ENCODE measurements at regions not wholly inside any gene's neighbourhood (a gene's known extent, or its start where the extent isn't known, plus 50 kb on each side); places are given as distances from the start of the nearest gene placed in this dataset.
"Not testable (repeated sequence)": the region's sequence is repeated elsewhere in the genome, so short reads cannot be mapped to it uniquely, and the experiment has no call there.

DNA sequence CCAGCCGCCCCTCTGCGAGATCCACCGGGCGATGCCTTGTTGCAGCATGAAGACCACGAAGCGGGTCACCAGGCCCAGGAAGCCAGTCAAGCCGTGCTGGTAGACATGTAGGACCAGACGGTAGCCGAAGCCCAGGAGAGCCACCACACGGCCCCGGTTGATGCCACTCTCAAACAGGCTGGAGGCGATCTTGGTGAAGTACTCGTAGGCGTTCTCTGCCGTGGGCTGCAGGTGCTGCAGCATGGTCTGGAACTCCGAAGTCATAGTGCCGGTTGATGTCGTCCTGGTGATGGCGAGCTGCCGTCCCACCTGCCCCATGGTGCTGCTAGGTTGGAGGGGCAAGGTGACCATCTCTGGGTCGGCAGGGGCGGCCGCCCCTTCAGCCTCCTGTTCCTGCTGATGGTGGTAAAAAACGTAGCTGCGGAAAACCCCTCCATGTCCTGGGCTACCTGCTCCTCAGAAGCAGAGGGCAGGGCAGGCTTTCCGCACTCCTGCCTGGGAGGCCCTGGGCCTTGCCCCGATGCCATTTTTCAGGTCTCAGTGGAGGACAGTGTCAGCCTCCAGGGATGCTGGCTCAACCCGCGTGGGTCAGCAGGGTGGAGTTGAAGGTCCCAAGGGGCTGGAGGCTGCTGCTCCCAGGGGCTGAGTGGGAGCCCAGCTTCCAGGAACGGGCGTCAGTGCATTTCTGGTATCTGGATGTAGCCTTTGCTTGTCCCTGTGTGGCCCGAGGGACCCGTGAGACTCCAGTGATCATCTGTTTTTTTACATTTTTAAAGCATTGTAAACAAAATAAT lies 98.7 kb downstream of the ADAMTS15 start:
- H3K4me3 Mint-ChIP-seq, result no peak overlapping the region
- no peak for ATAC-seq
- peaks cover 16% of the 10 kb centered on the region for H3K27me3 Mint-ChIP-seq
- H3K9me3 Mint-ChIP-seq, result no peaks in the 10 kb centered on the region
- H3K4me1 Mint-ChIP-seq, result no peaks in the 10 kb centered on the region
- H3K27ac Mint-ChIP-seq, result no peak overlapping the region
- no peak for DNase-seq

DNA sequence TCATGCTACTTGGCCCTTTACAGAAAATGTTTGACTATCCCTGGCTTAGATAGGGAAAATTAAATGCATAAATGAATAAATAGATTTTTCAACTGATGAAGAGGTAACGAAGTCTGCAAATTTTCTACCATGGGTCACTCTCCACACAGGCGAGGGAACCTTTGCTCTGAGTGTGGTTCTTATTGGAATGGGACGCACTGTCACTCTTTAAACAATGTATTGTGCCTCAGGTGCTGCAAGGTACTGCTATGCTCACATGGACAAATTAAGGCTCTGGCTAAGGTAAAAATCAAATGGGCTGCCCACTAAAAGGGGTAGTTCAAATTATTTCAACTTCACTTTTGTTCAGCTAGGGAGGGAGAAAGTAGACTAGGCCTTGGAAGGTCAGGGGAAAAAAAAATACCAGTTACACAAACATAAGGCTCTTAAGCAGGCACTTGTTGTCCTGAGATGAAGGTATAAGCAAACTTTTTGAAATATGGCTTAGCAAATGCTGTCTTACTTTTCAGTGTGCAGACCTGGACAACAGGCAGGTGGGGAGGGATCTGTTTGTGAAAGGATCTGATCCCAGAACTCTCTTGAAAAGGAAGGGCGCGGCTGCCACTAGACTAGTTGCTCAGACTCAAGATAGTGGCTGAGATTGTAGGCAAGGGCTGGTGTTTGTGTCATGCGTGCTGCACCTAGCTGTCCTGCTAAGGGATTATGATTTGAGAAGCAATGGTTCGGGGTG lies 99.5 kb downstream of the ADAMTS15 start:
- Mint-ChIP-seq H3K9me3 (no peaks in the 10 kb centered on the region), H3K27me3 (peaks cover 16% of the 10 kb centered on the region), H3K4me3 (no peak overlapping the region), H3K27ac (no peak overlapping the region), H3K4me1 (no peaks in the 10 kb centered on the region)
- DNase-seq (no peak), ATAC-seq (no peak)

DNA sequence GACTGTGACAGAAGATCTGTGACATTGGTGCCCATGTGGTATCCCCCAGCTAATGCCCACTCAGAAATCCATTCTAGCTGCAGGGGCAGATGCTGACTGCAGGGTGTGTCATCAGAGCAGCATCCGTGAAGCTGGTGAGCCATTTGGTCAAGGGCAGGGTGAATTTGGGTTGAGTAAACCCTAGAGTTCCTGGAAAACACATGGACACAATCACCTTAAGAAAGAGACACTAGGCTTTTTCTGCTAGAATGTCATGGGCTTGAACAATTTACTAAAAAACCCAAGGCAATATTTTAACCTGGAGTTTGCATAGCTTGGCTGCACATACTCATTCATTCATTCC lies 100.0 kb downstream of the ADAMTS15 start:
- H3K27ac Mint-ChIP-seq, result no peak overlapping the region
- ATAC-seq (no peak), DNase-seq (no peak)
- no peak overlapping the region for H3K4me3 Mint-ChIP-seq
- H3K27me3 Mint-ChIP-seq, result peaks cover 16% of the 10 kb centered on the region
- no peaks in the 10 kb centered on the region for H3K4me1 Mint-ChIP-seq
- no peaks in the 10 kb centered on the region for H3K9me3 Mint-ChIP-seq

DNA sequence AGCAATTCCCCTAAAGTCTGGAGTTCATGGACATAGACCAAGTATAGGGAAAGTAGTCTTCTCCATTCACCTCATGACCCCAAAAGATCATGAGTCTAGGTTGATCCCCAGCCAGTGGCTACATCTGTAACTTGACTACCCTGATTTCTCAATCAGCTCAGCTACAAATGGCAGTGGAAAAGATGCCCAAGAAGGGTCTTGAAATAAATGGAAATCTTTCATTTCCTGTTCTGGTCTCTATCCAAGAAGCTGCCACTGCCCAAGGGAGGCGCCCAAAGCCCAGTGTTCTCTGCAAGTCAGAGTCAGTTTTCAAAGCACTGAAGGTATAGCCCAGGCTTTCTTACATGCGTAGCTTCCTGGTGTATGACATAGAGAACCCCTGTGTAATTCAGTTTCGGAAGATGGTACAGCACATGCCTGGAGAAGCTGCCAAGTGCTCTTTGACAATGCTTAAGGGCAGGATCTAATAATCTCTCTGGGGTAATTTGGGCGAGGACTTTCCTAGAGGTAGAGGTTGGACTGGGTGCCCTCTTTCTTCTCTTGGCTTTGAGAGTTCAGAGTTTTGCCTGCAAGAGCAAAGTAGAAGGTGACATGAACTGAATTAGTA lies 101.1 kb downstream of the ADAMTS15 start:
- H3K9me3 Mint-ChIP-seq, result no peaks in the 10 kb centered on the region
- DNase-seq, result no peak
- H3K27ac Mint-ChIP-seq, result no peak overlapping the region
- no peak overlapping the region for H3K4me3 Mint-ChIP-seq
- ATAC-seq, result no peak
- H3K4me1 Mint-ChIP-seq, result no peaks in the 10 kb centered on the region
- peaks cover 16% of the 10 kb centered on the region for H3K27me3 Mint-ChIP-seq

DNA sequence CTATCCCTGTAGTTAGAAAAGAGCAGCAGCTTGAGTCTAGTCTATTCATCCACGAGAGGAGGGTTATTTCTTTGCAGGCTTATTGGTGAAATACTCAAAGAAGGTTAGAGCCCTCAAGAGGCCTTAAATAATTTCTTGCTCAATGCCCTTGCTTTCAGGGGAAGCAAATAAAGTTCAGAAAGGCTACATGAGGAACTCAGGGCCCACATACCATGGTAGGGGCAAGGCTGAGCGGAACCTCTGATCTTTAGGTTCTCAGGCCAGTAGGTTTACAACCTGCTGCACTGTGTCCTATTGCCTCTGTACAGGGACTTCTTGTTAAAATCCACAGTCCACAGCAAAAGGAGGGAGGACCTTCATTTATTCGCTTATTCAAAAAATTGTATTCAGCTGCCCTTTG lies 101.7 kb downstream of the ADAMTS15 start:
- DNase-seq (no peak), ATAC-seq (no peak)
- no peak overlapping the region for H3K27ac Mint-ChIP-seq
- H3K4me3 Mint-ChIP-seq, result no peak overlapping the region
- H3K4me1 Mint-ChIP-seq, result no peaks in the 10 kb centered on the region
- H3K9me3 Mint-ChIP-seq, result no peaks in the 10 kb centered on the region
- H3K27me3 Mint-ChIP-seq, result peaks cover 16% of the 10 kb centered on the region

DNA sequence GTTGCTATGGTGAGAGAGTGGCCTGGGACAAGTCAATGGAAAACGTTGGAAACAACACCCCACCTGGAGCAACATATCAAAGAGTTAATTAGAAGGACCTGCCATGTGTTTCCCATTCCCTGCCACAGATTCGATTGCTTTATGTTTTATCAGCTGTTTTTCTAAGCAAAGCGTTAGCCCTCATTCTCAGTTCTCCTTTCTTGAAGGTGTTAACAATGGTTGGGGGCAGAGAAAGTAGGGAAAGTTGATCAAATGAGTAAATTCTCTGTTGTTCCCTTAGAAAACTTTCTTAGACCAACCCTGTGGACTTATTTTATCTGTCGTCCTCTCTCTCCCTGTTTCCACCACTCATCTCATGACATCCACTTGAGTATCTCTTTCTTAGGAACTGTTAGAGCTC lies 102.5 kb downstream of the ADAMTS15 start:
- Mint-ChIP-seq H3K9me3 (no peaks in the 10 kb centered on the region), H3K4me3 (no peak overlapping the region), H3K4me1 (no peaks in the 10 kb centered on the region), H3K27ac (no peak overlapping the region), H3K27me3 (peaks cover 8% of the 10 kb centered on the region)
- no peak for DNase-seq
- no peak for ATAC-seq

GRCh38 chr11:130551388-130551787 lies 102.9 kb downstream of the ADAMTS15 start:
- H3K27ac Mint-ChIP-seq, result no peak overlapping the region
- no peaks in the 10 kb centered on the region for H3K4me1 Mint-ChIP-seq
- ATAC-seq (no peak), DNase-seq (no peak)
- peaks cover 4% of the 10 kb centered on the region for H3K27me3 Mint-ChIP-seq
- H3K4me3 Mint-ChIP-seq, result no peak overlapping the region
- H3K9me3 Mint-ChIP-seq, result no peaks in the 10 kb centered on the region

DNA sequence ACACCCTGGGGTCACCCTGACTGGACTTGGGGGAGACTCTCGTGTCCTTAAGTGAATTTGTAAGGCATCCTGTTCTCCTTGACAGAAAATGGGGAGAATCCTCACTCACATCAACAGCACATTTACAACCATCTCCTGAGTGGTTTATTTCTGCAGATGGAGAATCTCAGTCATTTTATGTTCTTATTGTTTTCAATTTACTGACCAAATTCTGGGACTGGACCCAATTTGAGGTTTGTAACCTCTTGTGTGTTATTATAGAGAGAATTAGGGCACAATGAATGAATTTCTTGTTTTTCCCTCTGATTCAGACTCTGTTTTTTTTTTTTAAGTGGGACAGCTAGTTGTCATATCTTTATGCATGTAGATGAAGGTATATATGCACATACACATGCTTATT lies 104.9 kb downstream of the ADAMTS15 start:
- no peaks in the 10 kb centered on the region for H3K4me1 Mint-ChIP-seq
- H3K27ac Mint-ChIP-seq, result no peak overlapping the region
- H3K4me3 Mint-ChIP-seq, result no peak overlapping the region
- ATAC-seq, result no peak
- H3K9me3 Mint-ChIP-seq, result no peaks in the 10 kb centered on the region
- H3K27me3 Mint-ChIP-seq, result no peaks in the 10 kb centered on the region
- no peak for DNase-seq

- DNase-seq (no peak), ATAC-seq (no peak)
- H3K4me1 Mint-ChIP-seq, result no peaks in the 10 kb centered on the region
These were observed 106.0 kb downstream of the ADAMTS15 start for GRCh38 chr11:130554241-130555055.

DNA sequence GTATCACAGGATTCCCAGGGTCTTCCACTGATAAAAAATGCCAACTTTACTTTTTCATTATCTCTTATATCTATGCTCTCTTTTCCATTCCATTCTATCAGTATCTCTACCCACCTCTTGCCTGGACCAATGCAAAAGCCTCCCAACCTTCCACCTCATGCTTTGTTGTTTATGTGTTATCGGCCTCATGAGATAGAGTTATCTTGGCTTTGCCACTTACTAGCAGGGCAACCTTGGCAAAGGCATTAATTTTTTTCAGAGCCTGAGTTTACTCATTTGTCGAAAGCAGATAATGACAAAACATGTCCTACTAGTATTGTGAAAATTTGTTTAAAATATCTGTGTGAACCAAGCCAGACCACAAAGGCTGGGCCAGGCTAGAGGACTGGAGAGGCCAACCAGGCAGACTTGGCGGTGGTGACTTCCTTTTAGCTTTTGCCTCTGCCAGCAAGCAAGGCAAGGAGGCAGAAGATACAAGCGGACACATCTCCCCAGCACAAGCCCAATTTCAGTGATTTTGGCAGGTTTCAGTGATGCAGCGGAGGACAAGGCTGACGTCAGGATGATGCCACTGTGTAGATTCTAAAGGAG lies 106.9 kb downstream of the ADAMTS15 start:
- Mint-ChIP-seq H3K9me3 (peaks cover 5 to 7% of the 10 kb centered on the region in 2 donors), H3K27me3 (no peaks in the 10 kb centered on the region), H3K4me3 (no peak overlapping the region), H3K27ac (no peak overlapping the region), H3K4me1 (no peaks in the 10 kb centered on the region)
- DNase-seq, result no peak
- no peak for ATAC-seq

More at GRCh38 chr11:130554241-130555055, 106.0 kb downstream of the ADAMTS15 start:
- Mint-ChIP-seq H3K4me3 (no peak overlapping the region), H3K27ac (no peak overlapping the region), H3K9me3 (peaks cover 5 to 6% of the 10 kb centered on the region in 2 donors), H3K27me3 (no peaks in the 10 kb centered on the region)

DNA sequence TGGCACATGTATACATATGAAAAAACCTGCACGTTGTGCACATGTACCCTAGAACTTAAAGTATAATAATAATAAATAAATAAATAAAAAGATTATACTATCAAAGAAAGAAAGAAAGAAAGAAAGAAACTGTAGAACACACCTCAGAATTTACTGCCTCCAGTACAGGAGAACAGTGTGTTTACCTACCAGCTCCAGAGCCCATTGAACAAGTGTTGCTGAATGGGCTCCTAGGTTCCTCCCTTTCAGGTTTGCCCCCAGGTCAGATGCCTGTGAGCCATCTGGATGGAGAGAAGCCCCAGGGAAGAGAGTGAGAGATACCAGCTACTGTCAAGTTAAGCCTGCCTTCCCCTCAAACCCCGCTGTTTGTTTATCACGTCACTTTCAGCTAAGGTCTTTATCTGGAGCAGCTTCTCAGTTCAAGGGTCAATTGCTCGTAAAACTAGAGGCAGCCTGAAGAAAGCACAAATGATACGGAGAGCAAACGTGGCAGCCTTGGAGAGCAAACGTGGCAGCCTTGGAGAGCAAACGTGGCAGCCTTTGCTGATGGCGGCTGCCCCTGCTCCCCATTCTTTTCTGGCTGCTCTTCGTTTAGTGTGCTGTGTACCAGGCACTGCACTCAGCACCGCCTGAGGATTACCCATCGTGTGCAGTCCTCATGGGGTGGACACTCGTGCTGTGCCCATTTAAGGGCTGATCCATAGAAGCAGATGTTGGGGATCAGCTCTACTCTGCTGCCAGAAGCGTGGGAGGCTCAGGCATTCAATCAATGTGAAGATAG lies 111.7 kb downstream of the ADAMTS15 start:
- H3K4me1 Mint-ChIP-seq, result no peaks in the 10 kb centered on the region
- H3K9me3 Mint-ChIP-seq, result peaks cover 5 to 7% of the 10 kb centered on the region in 2 donors
- no peak overlapping the region for H3K27ac Mint-ChIP-seq

GRCh38 chr11:130560781-130561109 lies 112.3 kb downstream of the ADAMTS15 start:
- peaks cover 5 to 7% of the 10 kb centered on the region in 2 donors for H3K9me3 Mint-ChIP-seq
- no peaks in the 10 kb centered on the region for H3K27me3 Mint-ChIP-seq
- DNase-seq, result no peak
- no peak overlapping the region for H3K27ac Mint-ChIP-seq
- H3K4me3 Mint-ChIP-seq, result no peak overlapping the region
- no peak for ATAC-seq
- H3K4me1 Mint-ChIP-seq, result no peaks in the 10 kb centered on the region

More for the DNA sequence above, 111.7 kb downstream of the ADAMTS15 start:
- ATAC-seq (no peak), DNase-seq (no peak)
- no peak overlapping the region for H3K4me3 Mint-ChIP-seq
- no peaks in the 10 kb centered on the region for H3K27me3 Mint-ChIP-seq

DNA sequence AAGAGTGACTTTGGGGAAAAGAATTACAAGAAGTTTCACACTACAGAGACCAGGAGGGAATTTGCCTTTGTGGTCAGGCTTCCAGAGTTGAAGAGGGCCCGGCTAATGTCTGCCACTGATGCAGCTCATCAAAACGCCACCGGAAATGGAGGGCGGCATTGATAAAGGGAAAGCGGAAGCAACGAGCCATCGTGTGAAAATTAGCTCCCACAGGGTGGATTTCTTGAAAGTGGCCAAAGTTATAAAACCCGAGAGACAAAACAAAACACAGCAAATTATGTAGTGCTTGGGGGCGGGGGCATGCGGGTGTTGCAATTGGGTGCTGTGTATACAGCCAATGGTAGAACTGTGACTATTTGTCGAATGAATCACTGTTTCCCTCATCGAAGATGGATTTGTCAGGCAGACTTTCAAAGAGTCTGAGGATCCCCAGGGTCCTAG lies 113.0 kb downstream of the ADAMTS15 start:
- no peak overlapping the region for H3K4me3 Mint-ChIP-seq
- peaks cover 5 to 7% of the 10 kb centered on the region in 2 donors for H3K9me3 Mint-ChIP-seq
- DNase-seq (no peak), ATAC-seq (no peak)
- H3K27ac Mint-ChIP-seq, result peak overlapping the region in 1 of 2 donors; percentile 38
- H3K27me3 Mint-ChIP-seq, result no peaks in the 10 kb centered on the region
- no peaks in the 10 kb centered on the region for H3K4me1 Mint-ChIP-seq

- no peak for ATAC-seq
- H3K27ac Mint-ChIP-seq, result no peak overlapping the region
- H3K4me1 Mint-ChIP-seq, result no peaks in the 10 kb centered on the region
- H3K27me3 Mint-ChIP-seq, result no peaks in the 10 kb centered on the region
- peaks cover 5 to 7% of the 10 kb centered on the region in 2 donors for H3K9me3 Mint-ChIP-seq
- DNase-seq, result no peak
- H3K4me3 Mint-ChIP-seq, result no peak overlapping the region
These were observed 114.1 kb downstream of the ADAMTS15 start for GRCh38 chr11:130562549-130562948.

DNA sequence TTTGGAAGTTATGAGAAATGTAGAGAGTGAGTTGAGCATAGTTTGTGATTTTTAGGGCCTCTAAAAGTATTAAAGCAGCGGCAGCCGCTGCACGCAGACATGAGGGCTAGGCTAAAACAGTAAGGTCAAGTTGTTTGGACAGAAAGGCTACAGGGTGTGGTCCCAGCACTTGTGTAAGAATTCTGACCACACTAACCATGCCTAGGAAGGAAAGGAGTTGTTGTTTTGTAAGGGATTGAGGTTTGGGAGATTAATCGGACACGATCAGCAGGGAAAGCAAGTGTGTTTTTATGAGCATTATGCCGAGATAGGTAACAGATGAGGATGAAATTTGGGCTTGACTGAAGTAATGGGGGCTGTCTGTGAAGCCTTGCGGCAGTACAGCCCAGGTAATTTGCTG lies 117.9 kb downstream of the ADAMTS15 start:
- ATAC-seq, H3K27ac Mint-ChIP-seq, DNase-seq, H3K4me1 Mint-ChIP-seq, H3K9me3 Mint-ChIP-seq, H3K4me3 Mint-ChIP-seq, H3K27me3 Mint-ChIP-seq: not testable (repeated sequence)
